ENCODE measurements at regions not wholly inside any gene's neighbourhood (a gene's known extent, or its start where the extent isn't known, plus 50 kb on each side); places are given as distances from the start of the nearest gene placed in this dataset.

GRCh38 chr12:46506198-46506597, 133.6 kb upstream of the SLC38A2 start:
- TF ChIP-seq EZH2 (IDR thresholded peaks at IDR 0.05; ENCODE audit: borderline replicate concordance, low read length) (no peak), CTCF (IDR thresholded peaks at IDR 0.05; ENCODE audit: low read length) (no peak)
- H3K4me2 ChIP-seq (ENCODE audit: low read length): no peak overlapping the region
- no peaks in the 10 kb centered on the region for H3F3A ChIP-seq (ENCODE audit: insufficient read depth, low read length)
- no peaks in the 10 kb centered on the region for H3K27me3 ChIP-seq (ENCODE audit: insufficient read depth, low read length)
- no peaks in the 10 kb centered on the region for H3K9me2 ChIP-seq (ENCODE audit: low read depth, low read length)
- no peak overlapping the region for H3K27ac ChIP-seq (ENCODE audit: low read depth, low read length, poor library complexity, severe bottlenecking)
- H3K4me3 ChIP-seq (ENCODE audit: low read depth, low read length, poor library complexity, severe bottlenecking): no peak overlapping the region
- H3K9me3 ChIP-seq (ENCODE audit: low read length): peaks cover 3% of the 10 kb centered on the region; the same call in 1 of the 2 replicates
- no peaks in the 10 kb centered on the region for H3K4me1 ChIP-seq (ENCODE audit: insufficient read depth, low read length, severe bottlenecking)
- no peak overlapping the region for H3K9ac ChIP-seq (ENCODE audit: low read length)
- no peaks in the 10 kb centered on the region for H3K79me2 ChIP-seq (ENCODE audit: insufficient read depth, low read length)
- H4K20me1 ChIP-seq (ENCODE audit: insufficient read depth, low read length): no peaks in the 10 kb centered on the region
- no peak overlapping the region for H2AFZ ChIP-seq (ENCODE audit: low read length)
- no peaks in the 10 kb centered on the region for H3K36me3 ChIP-seq (ENCODE audit: insufficient read depth, low read length)

- H3K9me3 ChIP-seq (ENCODE audit: low read length): peaks cover 11% of the 10 kb centered on the region
- H3K27ac ChIP-seq (ENCODE audit: low read depth, low read length, poor library complexity, severe bottlenecking): no peak overlapping the region
- H3K36me3 ChIP-seq (ENCODE audit: insufficient read depth, low read length): no peaks in the 10 kb centered on the region
- H3K27me3 ChIP-seq (ENCODE audit: insufficient read depth, low read length): no peaks in the 10 kb centered on the region
- no peaks in the 10 kb centered on the region for H3K9me2 ChIP-seq (ENCODE audit: low read depth, low read length)
- H3K4me1 ChIP-seq (ENCODE audit: insufficient read depth, low read length, severe bottlenecking): no peaks in the 10 kb centered on the region
- H3K9ac ChIP-seq (ENCODE audit: low read length): no peak overlapping the region
- no peaks in the 10 kb centered on the region for H4K20me1 ChIP-seq (ENCODE audit: insufficient read depth, low read length)
- TF ChIP-seq CTCF (IDR thresholded peaks at IDR 0.05; ENCODE audit: low read length): no peak
- TF ChIP-seq EZH2 (IDR thresholded peaks at IDR 0.05; ENCODE audit: borderline replicate concordance, low read length): no peak
- H3F3A ChIP-seq (ENCODE audit: insufficient read depth, low read length): no peaks in the 10 kb centered on the region
- no peak overlapping the region for H3K4me2 ChIP-seq (ENCODE audit: low read length)
- H2AFZ ChIP-seq (ENCODE audit: low read length): no peak overlapping the region
- no peak overlapping the region for H3K4me3 ChIP-seq (ENCODE audit: low read depth, low read length, poor library complexity, severe bottlenecking)
- H3K79me2 ChIP-seq (ENCODE audit: insufficient read depth, low read length): no peaks in the 10 kb centered on the region
Measured at GRCh38 chr12:46504494-46504893, 131.9 kb upstream of the SLC38A2 start.

- H3K9me3 ChIP-seq (ENCODE audit: low read length): peaks cover 11% of the 10 kb centered on the region
- no peaks in the 10 kb centered on the region for H3K36me3 ChIP-seq (ENCODE audit: insufficient read depth, low read length)
- TF ChIP-seq EZH2 (IDR thresholded peaks at IDR 0.05; ENCODE audit: borderline replicate concordance, low read length) (no peak), CTCF (IDR thresholded peaks at IDR 0.05; ENCODE audit: low read length) (no peak)
Measured at GRCh38 chr12:46503637-46504175, 131.1 kb upstream of the SLC38A2 start.

More at GRCh38 chr12:46503637-46504175, 131.1 kb upstream of the SLC38A2 start:
- Histone ChIP-seq H3K4me2 (ENCODE audit: low read length) (no peak overlapping the region), H3K9me2 (ENCODE audit: low read depth, low read length) (no peaks in the 10 kb centered on the region), H3F3A (ENCODE audit: insufficient read depth, low read length) (no peaks in the 10 kb centered on the region), H3K9ac (ENCODE audit: low read length) (no peak overlapping the region), H3K4me1 (ENCODE audit: insufficient read depth, low read length, severe bottlenecking) (no peaks in the 10 kb centered on the region), H4K20me1 (ENCODE audit: insufficient read depth, low read length) (no peaks in the 10 kb centered on the region), H3K4me3 (ENCODE audit: low read depth, low read length, poor library complexity, severe bottlenecking) (no peak overlapping the region), H2AFZ (ENCODE audit: low read length) (no peak overlapping the region), H3K27me3 (ENCODE audit: insufficient read depth, low read length) (no peaks in the 10 kb centered on the region), H3K27ac (ENCODE audit: low read depth, low read length, poor library complexity, severe bottlenecking) (no peak overlapping the region), H3K79me2 (ENCODE audit: insufficient read depth, low read length) (no peaks in the 10 kb centered on the region)
